Activated CD4-positive, alpha-beta T cell treated with anti-CD3 and anti-CD28 coated beads for 4 hours (primary cell): ENCODE measurements at regions not wholly inside any gene's neighbourhood (a gene's known extent, or its start where the extent isn't known, plus 50 kb on each side); places are given as distances from the start of the nearest gene placed in this dataset.

Experiments used
- DNase-seq, 2 donors: peaks; one replicate each; pipeline ENCODE4 v3.0.0-alpha.2; 2020

GRCh38 chr7:1380231-1380815, 78.9 kb downstream of the MICALL2 start:
- DNase-seq = no peak

- DNase-seq = no peak
Measured at GRCh38 chr7:1380821-1381580, 78.3 kb downstream of the MICALL2 start.

- DNase-seq = no peak
Measured at GRCh38 chr7:1382553-1383397, 76.5 kb downstream of the MICALL2 start.

- DNase-seq = no peak
Measured at GRCh38 chr7:1383398-1384112, 75.7 kb downstream of the MICALL2 start.

GRCh38 chr7:1384113-1384415, 75.2 kb downstream of the MICALL2 start:
- no peak for DNase-seq
